OCI-LY7 (cell line): ENCODE measurements at regions not wholly inside any gene's neighbourhood (a gene's known extent, or its start where the extent isn't known, plus 50 kb on each side); places are given as distances from the start of the nearest gene placed in this dataset.

Experiments used
- CTCF ChIP-seq: fragments of 200-600 bp; sonication (generic); conservative IDR thresholded peaks from 2 replicates; pipeline ENCODE4 v1.5.1; 2014; ENCODE audit warnings: mild to moderate bottlenecking, antibody characterized with exemption, low read length, moderate library complexity, mixed read lengths
- EZH2phosphoT487 ChIP-seq: fragments of 200-600 bp; sonication (generic); IDR thresholded peaks from 2 replicates; pipeline ENCODE4 v1.6.1; 2018; ENCODE audit warnings: low read depth, borderline replicate concordance, mild to moderate bottlenecking, mixed run types, antibody characterized with exemption, low read length, moderate library complexity, mixed read lengths

GRCh38 chr3:177855021-177855420 is 657.7 kb upstream of the TBL1XR1 start:
- TF ChIP-seq CTCF: no peak
- no peak for TF ChIP-seq EZH2phosphoT487
